HG03342 (cell line): ENCODE measurements at regions not wholly inside any gene's neighbourhood (a gene's known extent, or its start where the extent isn't known, plus 50 kb on each side); places are given as distances from the start of the nearest gene placed in this dataset.

Experiments used
- ATAC-seq: cut with Tn5 transposase; IDR thresholded peaks from one replicate; pipeline ENCODE4 v1.9.1; 2021; ENCODE audit warnings: mild to moderate bottlenecking, moderate library complexity; ENCODE audit not compliant: unreplicated experiment

GRCh38 chr9:82604947-82605656 lies 457.8 kb downstream of the RASEF start:
- ATAC-seq: no peak

- ATAC-seq: no peak
These were observed 457.3 kb downstream of the RASEF start for GRCh38 chr9:82605657-82606031.

- no peak for ATAC-seq
These were observed 456.9 kb downstream of the RASEF start for GRCh38 chr9:82606071-82606470.

- ATAC-seq: peak; percentile 59
These were observed 456.2 kb downstream of the RASEF start for GRCh38 chr9:82606492-82607382.

GRCh38 chr9:82608487-82608886 lies 454.5 kb downstream of the RASEF start:
- no peak for ATAC-seq

GRCh38 chr9:82612942-82613341 lies 450.0 kb downstream of the RASEF start:
- no peak for ATAC-seq

GRCh38 chr9:82613498-82613897 lies 449.4 kb downstream of the RASEF start:
- ATAC-seq: no peak

- ATAC-seq: no peak
These were observed 446.4 kb downstream of the RASEF start for GRCh38 chr9:82616545-82616944.

GRCh38 chr9:82621447-82621846 lies 441.5 kb downstream of the RASEF start:
- no peak for ATAC-seq

- ATAC-seq: no peak
These were observed 425.6 kb downstream of the RASEF start for GRCh38 chr9:82637368-82637767.

- ATAC-seq: no peak
These were observed 417.3 kb downstream of the RASEF start for GRCh38 chr9:82645600-82645999.

GRCh38 chr9:82650368-82650767 lies 412.6 kb downstream of the RASEF start:
- ATAC-seq: no peak

GRCh38 chr9:82651474-82651873 lies 411.5 kb downstream of the RASEF start:
- ATAC-seq: no peak

GRCh38 chr9:82665324-82665723 lies 397.6 kb downstream of the RASEF start:
- no peak for ATAC-seq

- no peak for ATAC-seq
These were observed 394.2 kb downstream of the RASEF start for GRCh38 chr9:82668689-82669199.

GRCh38 chr9:82670000-82670399 lies 392.9 kb downstream of the RASEF start:
- no peak for ATAC-seq

- no peak for ATAC-seq
These were observed 392.2 kb downstream of the RASEF start for GRCh38 chr9:82670726-82671125.

- ATAC-seq: no peak
These were observed 389.7 kb downstream of the RASEF start for GRCh38 chr9:82673201-82673600.

- ATAC-seq: no peak
These were observed 389.0 kb downstream of the RASEF start for GRCh38 chr9:82673919-82674318.

GRCh38 chr9:82675102-82675501 lies 387.8 kb downstream of the RASEF start:
- no peak for ATAC-seq

GRCh38 chr9:82675605-82676004 lies 387.3 kb downstream of the RASEF start:
- ATAC-seq: no peak

GRCh38 chr9:82677086-82677485 lies 385.9 kb downstream of the RASEF start:
- ATAC-seq: no peak
